ENCODE measurements at regions not wholly inside any gene's neighbourhood (a gene's known extent, or its start where the extent isn't known, plus 50 kb on each side); places are given as distances from the start of the nearest gene placed in this dataset.

- DNase-seq = no peak
These were observed 511.8 kb downstream of the CPS1 start for GRCh38 chr2:211068108-211068780.

DNA sequence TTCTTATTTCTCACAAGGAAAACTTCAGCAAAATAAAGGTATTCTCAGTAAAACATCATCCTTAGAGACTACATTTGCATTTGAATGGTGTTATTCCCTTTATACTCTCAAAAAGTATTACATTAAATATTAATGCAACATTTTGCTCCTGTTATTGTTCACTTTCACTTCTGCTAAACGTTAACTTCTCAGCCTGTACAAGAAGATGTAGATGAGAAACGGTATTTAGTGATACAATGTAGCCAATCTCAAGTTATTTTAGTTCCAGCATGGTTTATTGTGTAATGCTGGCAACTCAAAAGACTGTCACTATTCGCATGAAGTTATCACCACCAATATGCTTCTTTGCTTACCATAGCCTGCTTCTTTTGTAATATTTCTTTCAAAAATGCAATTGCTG is 514.1 kb downstream of the CPS1 start:
- DNase-seq = no peak

DNA sequence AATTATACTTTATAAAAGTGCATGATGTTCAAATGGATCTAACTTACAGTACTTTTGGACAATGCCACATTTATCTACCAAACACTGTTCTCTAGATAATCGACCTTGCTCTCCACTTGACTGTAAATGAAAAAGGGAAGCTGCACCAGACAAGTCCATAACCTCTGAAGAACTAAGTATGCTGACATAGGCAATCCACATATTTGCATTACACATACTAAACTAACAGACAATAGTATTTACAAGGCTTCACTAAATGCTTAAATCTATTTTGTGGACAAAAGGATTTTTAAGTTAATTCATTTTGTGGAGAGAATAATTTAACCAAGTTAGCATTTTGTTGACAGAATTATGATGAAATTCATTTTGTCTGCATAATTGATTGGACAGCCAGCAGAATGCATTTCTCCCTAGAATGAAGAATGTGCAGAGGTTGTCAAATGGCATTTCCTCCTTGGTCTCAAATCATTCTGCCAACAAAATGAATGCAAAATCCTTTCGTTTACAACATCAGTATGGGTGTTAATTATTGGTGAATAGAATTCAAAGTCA is 520.9 kb downstream of the CPS1 start:
- DNase-seq = no peak

GRCh38 chr2:211084352-211084751 is 528.0 kb downstream of the CPS1 start:
- DNase-seq = no peak

- DNase-seq = no peak
These were observed 528.8 kb downstream of the CPS1 start for GRCh38 chr2:211085056-211085680.

DNA sequence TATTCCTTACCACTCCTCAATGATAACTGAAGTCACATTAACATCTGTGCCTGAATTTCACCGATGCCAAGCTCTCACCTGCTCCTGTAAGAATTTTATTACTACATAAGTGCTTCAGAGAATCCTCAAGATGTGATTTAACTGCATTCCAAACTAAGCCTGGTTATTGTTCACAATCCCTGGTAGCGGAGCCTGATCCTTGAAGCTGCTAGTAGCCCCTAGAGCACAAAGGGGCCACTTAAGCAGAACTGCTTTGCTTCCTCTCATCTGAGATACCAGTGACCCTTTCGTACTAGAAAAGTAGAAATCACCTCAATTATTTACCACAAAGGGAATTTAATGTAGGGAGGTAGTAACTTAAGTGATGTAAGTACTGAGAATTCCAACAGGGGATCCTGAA is 529.6 kb downstream of the CPS1 start:
- DNase-seq = no peak

- DNase-seq = no peak
These were observed 532.7 kb downstream of the CPS1 start for GRCh38 chr2:211089127-211089526.

DNA sequence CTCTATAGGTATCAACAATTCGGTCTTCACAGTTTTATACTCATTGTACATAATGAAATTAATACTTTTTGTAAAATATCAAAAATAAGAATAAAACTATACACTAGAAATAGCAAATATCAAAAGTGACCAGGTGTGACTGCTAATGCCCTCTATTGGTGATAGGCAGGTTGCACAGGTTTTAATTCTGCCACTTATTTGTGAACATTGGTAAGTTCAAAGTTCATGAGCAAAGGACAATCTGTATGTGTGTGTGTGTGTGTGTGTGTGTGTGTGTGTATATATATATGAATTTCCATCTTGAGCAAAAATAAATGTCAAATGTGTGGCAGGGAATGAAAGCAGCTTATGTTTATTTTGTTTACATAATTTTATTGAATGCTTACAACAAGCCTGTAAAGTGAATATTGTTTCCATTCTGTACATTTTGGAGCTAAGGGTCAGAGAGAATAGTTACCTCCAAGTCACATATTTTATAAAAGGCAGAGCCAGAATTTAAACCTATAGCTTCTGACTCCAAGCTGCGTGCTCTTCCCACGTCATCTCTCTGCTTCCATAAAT is 537.4 kb downstream of the CPS1 start:
- no peak for DNase-seq

DNA sequence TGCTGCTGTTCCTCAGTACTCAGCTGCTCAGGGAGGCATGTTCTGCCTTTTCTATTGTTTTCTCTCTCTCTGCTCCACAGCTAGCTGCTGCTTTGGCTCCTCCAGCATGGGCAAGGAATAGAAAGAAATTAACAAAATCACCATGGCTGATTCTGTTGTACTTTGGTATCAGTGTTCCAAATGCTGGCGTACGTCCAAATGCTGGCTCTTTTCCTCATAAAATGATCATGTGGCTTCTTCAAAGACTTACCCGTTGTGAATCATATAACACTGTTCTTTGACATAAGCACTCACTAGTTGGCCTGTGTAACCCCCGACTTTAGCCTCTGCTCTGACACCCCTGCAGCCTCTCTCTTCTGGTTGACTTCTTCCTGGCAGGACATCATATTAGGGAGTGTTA is 547.6 kb downstream of the CPS1 start:
- no peak for DNase-seq

GRCh38 chr2:211113334-211114175 is 557.2 kb downstream of the CPS1 start:
- DNase-seq = no peak

DNA sequence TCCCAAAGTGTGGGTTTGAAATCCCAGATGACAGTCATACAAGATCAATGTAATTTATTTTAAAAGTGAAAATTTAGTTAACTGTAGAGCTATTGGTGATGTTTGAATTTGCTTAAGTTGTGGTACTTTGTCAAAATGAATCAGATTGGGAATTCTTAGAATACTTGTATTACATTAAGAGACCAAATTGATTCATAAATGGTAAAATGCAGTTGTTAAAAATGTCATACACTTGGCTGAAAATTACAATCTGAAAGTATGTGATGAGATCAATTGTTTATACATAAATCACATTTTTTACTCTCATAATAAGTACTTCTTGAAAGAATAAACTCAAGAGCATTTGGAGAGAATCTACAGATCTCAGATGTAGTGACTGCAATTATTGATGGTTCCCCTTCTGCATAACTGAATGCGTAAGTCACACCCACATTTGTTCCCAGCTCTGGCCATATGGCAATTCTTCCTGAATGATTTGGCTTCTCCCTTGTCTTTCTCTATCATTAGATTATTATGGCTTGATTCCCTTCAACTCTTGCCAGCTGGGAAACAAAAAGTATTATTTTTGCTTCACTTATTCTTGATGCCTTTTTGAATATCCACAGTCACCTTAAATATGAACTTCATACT is 558.5 kb downstream of the CPS1 start:
- no peak for DNase-seq

DNA sequence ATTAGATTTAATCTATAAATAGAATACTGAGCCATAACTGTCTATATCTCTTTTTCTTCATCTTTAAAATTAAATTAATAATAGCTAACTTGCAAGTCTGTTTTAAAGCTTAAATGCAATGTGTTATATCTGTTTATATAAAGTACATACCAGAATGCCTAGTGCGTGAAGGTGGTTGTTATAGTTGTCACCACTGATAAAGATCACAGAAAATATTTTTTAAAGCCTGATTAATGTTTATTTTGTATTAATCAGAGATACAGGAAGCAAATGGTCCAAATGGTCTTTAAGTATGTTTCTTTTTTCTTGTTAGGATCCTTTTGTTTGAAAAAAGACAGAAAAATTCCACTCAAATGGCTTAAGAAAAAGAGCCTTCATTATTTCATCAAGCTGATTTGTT is 560.6 kb downstream of the CPS1 start:
- no peak for DNase-seq

GRCh38 chr2:211126256-211126655 is 569.9 kb downstream of the CPS1 start:
- no peak for DNase-seq

DNA sequence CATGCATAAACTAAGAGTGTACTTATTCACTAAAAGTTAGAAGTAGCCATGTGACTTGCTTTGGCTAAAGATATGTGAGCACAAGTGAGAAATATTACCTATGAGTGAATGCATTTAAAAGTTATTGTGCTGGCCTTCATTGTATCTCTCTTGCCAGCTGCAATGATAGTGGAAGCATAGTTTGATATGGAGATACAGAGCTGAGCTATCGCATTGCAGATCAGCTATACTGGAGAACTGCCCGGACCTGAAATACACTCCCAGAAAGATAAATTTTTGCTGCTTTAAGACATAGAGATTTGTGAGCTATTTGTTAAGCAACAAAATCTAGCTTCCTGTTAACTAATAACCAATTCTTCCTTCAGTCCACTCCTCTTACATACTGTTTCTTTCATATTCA is 571.1 kb downstream of the CPS1 start:
- DNase-seq = no peak

- DNase-seq = no peak
These were observed 571.9 kb downstream of the CPS1 start for GRCh38 chr2:211128287-211128686.

DNA sequence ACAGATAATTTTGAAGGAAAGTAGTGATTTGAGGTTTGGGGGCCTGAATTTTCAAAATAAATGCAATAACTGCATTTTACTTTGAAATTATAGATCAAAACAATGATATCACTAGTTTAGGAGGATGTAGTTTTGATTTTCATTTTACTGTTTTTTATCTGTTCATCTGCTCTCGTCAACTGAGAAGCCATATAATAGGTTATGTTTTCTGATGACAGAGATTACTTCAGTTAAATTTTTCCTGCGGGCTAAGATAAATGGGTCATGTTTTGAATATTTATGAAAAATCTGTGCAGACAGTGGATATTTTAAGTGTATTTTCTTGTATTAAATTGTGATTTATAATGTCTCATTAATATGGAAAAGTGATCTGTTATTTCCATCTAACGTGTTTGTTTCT is 573.4 kb downstream of the CPS1 start:
- no peak for DNase-seq

- DNase-seq = no peak
These were observed 575.6 kb downstream of the CPS1 start for GRCh38 chr2:211132046-211132445.

- DNase-seq = no peak
These were observed 576.2 kb downstream of the CPS1 start for GRCh38 chr2:211132573-211132972.

- DNase-seq = no peak
These were observed 577.4 kb downstream of the CPS1 start for GRCh38 chr2:211133766-211134165.

GRCh38 chr2:211138551-211138950 is 582.2 kb downstream of the CPS1 start:
- DNase-seq = no peak

DNA sequence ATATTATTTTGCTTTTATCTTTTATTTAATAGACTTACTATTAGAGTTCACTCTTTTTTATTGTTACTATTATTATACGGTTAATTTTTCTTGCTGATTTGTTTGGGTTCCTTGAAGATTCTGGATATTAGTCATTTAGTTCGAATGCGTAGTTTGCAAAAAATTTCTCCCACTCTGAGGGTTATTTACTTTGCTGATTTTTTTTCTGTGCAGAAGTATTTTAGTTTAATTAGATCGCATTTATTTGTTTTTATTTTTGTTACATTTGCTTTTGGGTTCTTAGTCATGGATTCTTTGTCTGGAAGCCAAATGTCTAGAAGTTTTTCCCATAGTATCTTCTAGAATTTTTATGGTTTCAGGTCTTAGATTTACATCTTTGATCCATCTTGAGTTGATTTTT is 585.2 kb downstream of the CPS1 start:
- DNase-seq = no peak

DNA sequence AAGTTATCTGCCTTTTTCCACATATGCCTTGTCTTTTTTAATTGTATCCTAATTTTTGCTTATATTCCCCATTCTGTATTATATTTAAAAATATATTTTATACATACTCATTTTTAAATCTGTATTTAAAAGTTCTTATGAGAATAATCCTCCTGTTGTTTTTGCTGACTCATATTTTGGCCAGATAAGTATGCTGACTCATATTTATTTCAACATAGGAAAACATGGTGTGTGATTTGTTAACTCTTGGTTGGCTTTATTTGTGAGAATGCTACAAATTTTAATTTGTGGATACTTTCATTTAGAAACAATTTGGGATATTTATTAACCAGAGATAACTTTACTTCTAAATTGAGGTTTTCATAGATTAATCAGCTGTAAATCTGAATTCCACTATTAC is 587.7 kb downstream of the CPS1 start:
- DNase-seq = no peak
